OCI-LY1 (cell line): ENCODE measurements at regions not wholly inside any gene's neighbourhood (a gene's known extent, or its start where the extent isn't known, plus 50 kb on each side); places are given as distances from the start of the nearest gene placed in this dataset.

Source experiments
- EZH2 ChIP-seq: fragments of 200-600 bp; sonication (generic), shearing (Covaris generic); IDR thresholded peaks from 2 replicates; pipeline ENCODE4 v1.8.0; 2017; ENCODE audit warnings: borderline replicate concordance, mixed run types, mild to moderate bottlenecking, antibody characterized with exemption, low read length, moderate library complexity, mixed read lengths
- TF ChIP-seq, protein P1 (sequence below): fragments of 200-600 bp; sonication (generic), shearing (Covaris generic); IDR thresholded peaks from 2 replicates; pipeline ENCODE4 v1.5.1; 2017; ENCODE audit warnings: mild to moderate bottlenecking, antibody characterized with exemption, low read length, moderate library complexity, mixed read lengths

DNA sequence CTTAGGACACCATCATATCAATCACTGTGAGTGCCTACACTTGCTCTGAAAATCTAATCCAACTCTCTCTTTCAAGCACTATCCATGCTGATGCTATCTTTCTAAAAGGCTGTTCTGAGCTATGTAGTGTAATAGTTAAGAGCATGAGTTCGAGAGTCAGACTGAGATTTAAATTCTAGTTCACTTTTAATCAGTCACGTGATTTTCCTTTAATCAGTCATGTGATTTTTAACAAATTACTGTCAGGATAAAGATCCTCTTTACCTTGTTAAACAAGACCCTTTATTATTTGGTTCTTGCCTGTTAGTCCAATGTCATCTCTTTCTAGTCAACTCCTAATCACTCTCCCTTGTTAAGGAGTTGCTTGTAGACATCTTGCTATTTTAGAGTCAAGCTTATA, 653.0 kb downstream of the RPL10L start:
- TF ChIP-seq, protein P1, sequence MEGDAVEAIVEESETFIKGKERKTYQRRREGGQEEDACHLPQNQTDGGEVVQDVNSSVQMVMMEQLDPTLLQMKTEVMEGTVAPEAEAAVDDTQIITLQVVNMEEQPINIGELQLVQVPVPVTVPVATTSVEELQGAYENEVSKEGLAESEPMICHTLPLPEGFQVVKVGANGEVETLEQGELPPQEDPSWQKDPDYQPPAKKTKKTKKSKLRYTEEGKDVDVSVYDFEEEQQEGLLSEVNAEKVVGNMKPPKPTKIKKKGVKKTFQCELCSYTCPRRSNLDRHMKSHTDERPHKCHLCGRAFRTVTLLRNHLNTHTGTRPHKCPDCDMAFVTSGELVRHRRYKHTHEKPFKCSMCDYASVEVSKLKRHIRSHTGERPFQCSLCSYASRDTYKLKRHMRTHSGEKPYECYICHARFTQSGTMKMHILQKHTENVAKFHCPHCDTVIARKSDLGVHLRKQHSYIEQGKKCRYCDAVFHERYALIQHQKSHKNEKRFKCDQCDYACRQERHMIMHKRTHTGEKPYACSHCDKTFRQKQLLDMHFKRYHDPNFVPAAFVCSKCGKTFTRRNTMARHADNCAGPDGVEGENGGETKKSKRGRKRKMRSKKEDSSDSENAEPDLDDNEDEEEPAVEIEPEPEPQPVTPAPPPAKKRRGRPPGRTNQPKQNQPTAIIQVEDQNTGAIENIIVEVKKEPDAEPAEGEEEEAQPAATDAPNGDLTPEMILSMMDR: no peak
- no peak for TF ChIP-seq EZH2
